ENCODE measurements at regions not wholly inside any gene's neighbourhood (a gene's known extent, or its start where the extent isn't known, plus 50 kb on each side); places are given as distances from the start of the nearest gene placed in this dataset.

DNA sequence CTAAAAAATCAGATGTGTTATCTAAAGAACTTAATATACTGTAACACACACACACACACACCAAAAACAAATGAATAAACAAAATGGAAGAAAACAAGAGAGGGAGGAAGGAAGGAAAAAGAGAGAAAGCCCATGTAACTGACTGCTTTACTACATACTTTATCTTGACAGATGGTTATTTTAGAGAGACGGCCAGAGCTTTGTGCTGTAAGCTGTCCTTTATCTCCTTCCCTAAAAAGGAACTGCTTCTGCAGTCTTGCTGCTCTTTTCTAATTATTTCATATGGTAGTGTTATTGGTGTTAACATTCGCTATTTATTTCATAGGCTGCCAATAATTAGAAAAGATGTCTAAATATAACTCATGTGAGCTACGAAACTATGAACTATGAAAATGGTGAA lies 1384.6 kb downstream of the MRPL39 start:
- no peak for DNase-seq (ENCODE audit: low read depth)

DNA sequence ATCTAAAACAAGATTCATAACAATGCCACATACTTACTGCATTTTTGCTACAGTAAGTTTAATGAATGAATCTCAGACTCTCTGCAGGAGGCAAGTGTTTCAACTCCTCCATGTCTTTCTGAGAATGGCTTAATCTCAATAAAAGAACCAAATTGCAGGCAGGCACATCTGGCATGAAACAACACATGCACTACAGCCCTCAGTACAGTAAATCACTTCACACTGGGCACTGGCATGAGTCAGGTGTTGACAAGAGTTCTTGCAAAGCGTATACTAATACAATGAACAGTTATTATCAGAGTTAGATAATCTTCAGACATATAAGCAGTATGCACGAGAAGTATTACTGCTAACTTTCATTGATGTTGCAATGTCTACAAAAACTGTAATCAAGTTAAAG lies 1386.8 kb downstream of the MRPL39 start:
- DNase-seq (ENCODE audit: low read depth) = no peak

DNA sequence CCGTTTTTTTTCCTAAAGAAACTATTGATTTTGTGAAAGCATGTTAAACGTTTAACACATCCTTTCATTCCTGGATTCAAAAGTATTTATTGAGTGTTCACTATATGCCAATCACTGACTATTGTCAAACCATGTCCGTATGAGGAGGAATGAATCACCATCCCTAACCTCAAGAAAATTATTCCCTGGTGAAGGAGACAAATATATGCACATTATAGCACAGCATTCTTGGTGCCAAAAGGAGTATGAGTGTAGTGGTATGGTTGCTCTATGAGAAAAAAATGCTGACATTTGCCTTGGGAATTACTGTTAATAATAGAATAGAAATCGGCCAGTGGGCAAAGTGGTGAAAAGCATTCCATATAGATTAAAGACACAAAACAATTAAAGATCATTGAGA lies 1390.1 kb downstream of the MRPL39 start:
- no peak for DNase-seq (ENCODE audit: low read depth)

DNA sequence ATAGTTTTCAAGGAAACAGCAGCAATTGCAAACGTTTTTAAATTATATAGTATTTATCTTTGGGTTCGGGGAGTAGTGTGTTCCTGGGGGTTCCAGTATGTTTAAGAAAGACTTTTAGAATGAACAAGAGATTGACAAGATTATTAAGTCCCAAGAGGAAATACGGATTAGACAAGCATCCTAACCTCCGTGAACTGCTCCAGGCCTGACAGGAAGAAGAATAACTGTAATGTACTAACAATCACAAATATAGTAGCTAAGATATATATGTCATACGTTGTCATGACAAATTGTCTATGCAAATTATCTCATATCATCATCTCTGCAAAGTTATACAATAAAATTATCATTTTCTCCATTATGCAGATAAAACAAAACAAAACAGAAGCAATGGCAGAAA lies 1397.2 kb downstream of the MRPL39 start:
- DNase-seq (ENCODE audit: low read depth) = no peak

DNA sequence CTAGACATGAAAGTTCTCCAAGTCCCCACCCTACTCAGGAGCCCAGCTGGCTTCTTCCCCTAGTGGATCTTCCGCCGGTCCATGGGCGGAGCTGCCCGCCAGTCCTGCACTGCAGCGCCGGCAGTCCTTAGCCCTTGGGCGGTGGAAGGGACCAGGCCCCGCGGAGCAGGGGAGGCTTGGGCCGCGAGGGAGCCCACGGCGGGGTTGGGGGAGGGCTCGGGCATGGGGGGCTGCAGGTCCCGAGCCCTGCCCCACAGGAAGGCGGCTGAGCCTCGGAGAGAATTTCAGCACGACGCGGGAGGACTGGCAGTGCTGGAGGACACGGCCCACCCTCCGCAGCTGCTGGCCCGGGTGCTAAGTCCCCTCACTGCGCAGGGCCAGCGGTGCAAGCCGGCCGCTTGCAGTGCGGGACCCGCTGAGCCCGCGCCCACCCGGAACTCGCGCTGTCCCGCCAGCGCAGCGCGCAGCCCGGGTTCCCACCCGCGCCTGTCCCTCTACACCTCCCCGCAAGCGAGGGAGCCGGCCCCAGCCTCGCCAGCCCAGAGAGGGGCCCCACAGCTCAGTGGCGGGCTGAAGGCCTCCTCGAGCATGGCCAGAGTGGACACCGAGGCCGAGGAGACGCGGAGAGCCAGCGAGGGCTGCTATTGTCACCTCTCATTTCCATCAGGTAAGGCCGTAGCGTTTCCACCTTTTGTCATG lies 1398.6 kb downstream of the MRPL39 start:
- DNase-seq (ENCODE audit: low read depth) = no peak

DNA sequence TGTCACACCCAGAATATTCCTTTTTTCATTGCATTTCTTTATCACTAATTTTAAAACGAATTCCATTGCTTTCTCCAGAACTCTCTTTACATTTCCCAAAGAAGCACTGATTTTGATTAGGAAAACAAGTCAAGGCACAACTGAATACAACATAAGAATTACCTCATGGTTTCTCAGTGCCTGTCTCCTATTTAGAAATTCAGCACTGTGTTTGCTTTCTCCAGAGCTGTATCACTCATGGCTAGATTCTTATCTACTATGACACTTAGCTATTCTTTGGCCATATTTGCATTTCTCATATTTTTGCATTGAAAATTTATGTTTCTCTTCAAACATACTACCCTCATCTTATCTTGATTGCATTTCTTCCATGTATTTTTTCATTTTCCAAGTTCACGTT lies 1402.0 kb downstream of the MRPL39 start:
- no peak for DNase-seq (ENCODE audit: low read depth)

DNA sequence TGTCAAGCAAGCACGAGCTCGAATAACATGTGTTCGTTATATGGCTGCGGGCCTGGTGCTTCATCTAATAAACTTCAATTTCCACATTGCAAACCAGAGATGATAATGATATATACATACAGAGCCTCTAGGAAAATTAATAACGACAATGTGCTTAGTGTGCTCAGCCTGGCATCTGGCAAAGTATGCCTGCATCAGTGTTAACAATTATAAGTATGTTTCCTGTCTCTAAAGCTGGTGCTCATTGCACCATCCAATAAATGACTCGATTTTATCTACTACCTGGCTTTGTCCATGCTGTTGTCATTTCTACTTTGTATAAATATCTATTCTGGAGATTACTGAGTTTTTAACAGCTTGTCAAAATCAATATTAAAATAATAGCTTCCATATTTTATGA lies 1402.6 kb downstream of the MRPL39 start:
- DNase-seq (ENCODE audit: low read depth) = no peak

DNA sequence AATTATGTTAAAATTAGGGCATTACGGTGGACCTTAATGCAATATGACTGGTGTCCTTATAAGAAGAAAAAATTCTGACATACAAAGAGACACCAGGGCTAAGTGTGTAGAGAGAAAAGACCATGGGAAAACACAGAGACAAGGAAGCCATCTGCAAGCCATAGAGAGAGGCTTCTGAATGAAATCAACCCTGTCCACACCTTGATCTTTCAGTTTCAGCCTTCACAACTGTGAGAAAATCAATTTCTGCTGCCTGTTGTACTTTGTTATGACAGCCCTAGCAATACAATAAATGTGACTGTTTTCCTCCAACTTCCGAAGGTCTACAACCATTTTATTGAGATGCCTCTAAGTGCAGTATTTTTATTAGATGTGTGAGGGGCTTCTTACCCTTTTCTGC lies 1407.2 kb downstream of the MRPL39 start:
- no peak for DNase-seq (ENCODE audit: low read depth)

DNA sequence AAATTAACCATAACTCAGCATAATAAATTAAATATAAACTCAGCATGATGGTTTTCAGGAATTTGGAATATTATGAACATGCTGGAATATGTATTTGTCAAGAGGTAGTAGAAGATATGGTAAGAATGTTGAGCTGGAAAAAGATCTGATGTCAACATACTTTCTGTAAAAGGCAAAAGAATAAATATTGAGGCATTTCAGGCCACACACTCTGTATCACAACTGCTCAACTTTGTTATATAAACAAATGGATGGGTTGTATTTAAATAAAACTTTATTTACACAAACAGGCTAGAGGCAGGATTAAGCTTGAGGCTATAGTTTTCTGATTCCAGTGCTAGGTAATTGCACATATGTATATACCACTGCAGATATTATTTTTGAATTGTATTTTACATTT lies 1409.4 kb downstream of the MRPL39 start:
- DNase-seq (ENCODE audit: low read depth) = no peak

DNA sequence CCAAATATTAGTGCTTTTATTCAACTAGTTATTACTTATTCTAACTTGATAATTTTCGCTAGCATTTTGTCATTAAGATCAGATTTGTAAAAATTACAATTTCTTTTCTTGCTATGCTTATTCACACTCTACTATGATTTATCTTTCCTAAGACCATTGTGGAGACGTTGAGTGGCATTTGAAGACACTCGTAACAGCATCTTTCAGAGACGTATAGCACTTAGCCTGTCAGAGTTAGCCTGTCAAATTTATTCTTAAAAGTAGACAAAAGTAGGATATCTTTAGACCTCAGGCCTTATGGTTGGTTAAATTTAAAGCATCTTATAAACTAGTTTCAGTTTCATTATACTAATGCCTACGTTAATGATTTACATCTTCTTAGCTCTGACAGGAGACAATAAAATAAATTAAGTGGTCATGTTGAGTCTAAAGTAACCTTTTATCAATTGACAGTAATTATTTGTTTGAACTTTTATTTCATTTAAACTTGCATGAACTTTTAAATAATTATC lies 1410.1 kb downstream of the MRPL39 start:
- no peak for DNase-seq (ENCODE audit: low read depth)

DNA sequence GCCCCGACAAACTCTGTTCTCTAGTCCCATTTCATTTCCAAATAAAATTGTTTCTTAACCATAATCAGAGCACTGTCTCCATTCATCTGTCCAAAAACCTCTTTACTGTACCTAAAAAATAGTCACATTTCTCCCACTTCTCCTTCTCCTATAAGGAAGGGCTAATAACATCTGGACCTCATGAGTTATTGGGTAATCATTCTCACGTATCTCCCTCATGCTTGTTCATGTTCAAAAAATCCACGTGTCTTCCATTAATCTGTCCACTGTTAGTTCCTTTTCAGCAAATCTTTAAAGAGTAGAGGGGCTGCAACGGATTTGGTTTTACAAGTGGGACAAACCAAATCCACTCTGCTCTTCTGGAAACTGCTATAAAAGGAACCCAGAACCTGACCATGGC lies 1418.8 kb downstream of the MRPL39 start:
- DNase-seq (ENCODE audit: low read depth) = no peak

DNA sequence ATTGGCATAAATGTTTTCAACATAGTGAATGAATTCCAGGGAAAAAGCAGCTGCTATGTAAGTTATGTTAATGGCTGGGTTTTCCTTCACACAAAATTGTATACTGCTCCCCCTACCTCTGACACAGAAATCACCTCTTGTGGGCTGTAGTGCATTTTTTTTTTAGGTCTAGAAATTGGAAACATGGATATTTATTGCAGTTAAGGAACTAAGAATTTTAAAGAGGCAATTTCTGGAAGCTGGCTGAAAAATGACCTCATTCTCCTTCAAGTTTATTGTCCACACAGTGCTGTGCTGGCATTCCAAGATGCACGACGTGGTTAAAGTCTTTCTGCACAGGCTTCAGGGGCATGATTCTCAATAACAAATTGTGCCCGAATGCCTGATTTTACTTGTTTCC lies 1424.2 kb downstream of the MRPL39 start:
- DNase-seq (ENCODE audit: low read depth) = no peak

DNA sequence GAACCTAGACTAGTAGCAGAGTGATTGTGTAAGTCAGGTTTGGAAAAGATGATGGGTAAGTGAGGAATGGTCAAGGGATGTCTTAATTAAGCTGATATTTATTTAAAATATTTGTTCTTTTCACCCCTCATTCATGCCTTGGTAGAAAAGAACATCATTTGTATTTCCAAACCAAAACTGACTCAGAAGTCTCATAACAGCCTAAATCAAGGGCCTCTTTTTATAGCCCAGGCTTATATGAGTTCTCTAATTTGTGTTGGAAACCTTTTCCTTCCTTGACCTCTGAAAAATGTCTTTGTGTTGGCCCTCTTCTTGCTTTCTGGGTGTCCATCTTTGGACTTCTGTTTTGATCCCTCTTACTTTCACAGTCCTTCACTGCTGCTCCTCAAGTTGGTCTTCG lies 1428.2 kb downstream of the MRPL39 start:
- no peak for DNase-seq (ENCODE audit: low read depth)

DNA sequence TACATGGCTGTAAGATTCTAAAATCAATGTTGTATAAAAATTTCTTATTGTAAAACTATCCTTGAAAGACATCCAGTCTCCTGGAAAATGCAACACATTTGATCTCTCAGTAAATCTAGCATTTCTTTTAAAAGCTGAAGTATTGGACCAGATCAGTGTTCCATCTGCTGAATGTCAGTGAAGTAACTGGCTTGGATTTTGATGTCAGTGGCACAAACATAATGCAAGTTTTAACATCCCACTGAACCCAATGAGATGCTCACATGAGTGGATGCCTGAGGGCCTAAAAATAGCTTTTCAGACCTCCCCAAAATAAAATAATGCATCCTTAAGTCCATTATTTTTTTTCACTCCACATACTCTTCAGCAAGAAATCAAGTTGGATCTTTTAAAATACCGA lies 1432.2 kb downstream of the MRPL39 start:
- no peak for DNase-seq (ENCODE audit: low read depth)

DNA sequence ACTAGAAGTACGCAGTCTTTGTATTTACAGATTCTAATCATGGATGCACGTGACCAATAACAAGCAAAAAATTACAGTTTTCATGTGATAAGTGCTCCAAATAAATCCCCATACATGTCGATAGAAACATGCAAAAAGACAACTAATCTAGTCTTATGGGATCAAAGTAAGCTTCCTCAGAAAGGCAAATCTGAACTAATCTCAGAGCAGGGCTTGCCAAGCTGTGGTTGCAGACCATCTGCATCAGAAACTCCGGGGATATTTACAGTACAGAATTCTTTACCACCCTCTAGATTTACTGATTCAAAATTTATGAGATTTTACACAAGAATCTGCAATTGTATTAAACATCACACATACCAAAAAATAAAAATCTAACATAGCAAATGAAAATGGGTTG lies 1435.5 kb downstream of the MRPL39 start:
- DNase-seq (ENCODE audit: low read depth) = no peak

DNA sequence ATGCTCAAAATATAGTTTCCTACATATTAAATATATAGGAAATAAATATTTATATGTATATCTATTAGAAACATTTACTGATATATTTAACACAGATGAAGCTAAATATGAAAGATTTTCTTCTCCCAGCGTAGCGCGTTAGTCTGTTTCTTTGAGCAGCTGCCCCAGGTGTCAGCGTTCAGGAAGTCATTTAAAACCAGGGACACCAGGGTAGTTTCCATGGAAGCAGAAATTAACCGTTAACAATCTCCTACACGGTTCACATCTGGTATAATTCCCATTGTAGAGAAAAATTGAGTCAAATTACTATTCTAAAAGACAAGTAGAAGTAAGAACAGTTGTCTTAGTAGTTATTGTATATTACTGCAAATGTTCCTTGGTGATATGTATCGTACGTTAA lies 1443.7 kb downstream of the MRPL39 start:
- no peak for DNase-seq (ENCODE audit: low read depth)

DNA sequence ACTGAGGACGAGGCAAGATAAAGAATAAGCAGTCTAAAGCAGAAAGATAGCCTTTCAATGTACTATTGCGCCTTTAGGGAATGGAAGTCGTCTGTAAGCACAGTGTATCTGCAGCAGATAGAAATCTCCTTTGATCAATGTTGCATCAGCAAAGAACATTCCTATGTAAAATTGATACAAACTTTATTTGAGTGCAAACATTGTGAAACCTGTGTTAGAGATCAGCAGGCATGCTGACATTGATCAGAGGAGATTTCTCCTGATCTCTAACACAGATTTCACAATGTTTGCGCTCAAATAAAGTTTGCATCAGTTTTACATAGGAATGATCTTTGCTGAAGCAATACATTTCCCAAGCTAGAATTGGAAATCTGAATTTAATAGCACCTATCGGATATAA lies 1446.8 kb downstream of the MRPL39 start:
- DNase-seq (ENCODE audit: low read depth) = no peak

DNA sequence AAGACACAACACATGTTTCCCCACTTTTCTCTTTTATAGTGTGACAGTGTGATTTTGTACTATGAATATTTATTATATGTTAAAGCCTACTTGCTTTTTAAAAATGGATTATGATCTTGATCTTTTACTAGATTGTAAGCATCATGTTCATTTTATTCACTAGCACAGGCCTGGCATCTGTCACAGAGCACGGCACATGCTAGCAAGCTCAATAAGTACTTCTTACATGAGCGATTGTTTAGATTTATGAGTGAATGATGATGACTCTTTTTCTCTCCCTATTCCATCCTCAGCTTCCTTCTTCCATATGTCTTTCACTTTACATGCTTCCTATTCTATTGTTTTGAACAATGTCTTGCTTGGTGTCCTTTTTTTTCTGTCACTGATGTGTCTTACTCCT lies 1454.1 kb downstream of the MRPL39 start:
- DNase-seq (ENCODE audit: low read depth) = no peak

DNA sequence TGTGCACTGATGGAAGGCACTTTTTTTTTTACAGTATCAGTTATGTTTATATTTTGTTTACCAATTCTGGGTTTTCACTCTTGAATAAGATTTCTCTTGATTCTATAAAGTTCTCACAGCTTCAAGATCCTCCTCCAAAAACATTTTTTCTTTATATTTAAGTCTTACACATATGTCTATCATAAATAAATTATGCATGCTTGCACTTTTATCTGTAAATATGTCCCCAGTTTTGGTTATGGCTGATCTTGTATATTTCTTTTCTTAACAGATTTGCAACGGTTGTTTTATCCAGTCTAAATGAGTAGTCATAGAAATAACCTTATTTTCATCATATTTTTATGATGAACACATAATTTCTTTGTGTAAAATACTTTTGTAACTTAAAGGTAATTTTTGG lies 1456.5 kb downstream of the MRPL39 start:
- no peak for DNase-seq (ENCODE audit: low read depth)

DNA sequence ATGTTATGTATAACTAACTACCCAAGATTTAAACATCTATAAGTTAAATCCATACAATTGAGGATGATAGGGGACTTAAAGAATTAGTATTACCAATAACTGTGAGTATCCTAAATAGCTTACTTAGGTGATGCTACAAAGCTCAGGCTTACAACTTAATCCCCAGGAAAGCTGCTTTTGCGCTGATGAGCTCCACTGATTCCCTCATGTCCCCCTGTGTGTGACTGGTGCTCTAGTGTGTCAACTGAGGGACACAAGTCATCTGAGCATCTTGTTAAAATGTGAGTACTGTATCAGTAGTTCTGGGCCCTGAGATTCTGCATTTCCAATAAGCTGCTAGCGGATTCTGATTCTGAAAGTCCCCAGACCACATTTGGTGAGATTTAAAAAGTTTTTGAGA lies 1458.8 kb downstream of the MRPL39 start:
- DNase-seq (ENCODE audit: low read depth) = no peak

DNA sequence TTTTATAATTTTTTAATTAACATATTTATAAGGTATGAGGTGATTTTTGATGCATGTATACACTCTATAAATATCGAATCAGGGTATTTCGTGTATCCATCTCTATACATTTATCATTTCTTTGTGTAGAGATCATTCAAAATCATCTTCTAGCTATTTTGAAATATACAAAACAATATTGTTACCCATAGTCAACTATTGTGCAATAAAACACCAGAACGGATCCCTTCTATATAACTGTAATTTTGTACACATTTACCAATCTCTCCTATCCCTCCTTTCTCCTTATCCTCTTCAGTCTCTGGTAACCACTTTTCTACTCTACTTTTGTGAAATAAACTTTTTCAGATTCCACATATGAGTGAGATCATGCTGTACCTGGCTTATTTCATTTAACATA lies 1459.6 kb downstream of the MRPL39 start:
- DNase-seq (ENCODE audit: low read depth) = no peak

DNA sequence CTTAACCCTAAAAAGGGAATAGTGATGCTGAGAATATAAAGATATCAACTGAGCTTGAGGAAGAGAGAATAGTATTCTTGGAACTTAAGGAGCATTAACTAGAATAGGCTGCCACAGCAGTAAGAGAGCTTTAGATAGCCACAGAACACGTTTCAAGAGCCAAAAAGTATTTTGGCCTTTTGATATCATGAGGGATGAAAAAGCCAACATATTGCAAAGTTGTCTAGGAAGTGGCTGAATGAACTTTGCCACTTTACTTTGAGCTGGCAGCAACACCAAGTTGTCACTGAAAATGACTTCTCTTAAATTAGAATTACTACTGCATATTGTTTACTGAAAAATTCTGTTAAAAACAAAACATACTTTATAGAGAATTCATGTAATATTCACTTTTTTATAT lies 1476.2 kb downstream of the MRPL39 start:
- DNase-seq (ENCODE audit: low read depth) = no peak

DNA sequence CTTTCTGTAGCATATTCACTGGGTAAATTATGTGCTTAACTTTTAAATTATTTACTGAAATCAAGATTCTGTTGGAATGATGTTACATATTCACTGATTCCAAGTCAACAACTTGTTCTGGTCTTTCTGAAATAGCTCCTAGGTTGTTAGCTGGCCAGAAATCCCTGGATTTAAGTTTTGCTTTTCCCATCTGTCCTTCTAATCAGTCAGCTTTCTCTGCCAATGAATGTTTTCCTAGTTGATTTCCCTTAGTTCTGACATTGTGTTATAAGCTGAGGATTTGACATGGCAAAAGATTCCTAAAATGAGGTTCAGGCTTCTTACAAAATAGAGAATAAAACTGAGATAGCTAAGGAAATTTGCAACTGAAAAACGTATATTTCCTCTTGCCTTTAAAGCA lies 1479.6 kb downstream of the MRPL39 start:
- no peak for DNase-seq (ENCODE audit: low read depth)

DNA sequence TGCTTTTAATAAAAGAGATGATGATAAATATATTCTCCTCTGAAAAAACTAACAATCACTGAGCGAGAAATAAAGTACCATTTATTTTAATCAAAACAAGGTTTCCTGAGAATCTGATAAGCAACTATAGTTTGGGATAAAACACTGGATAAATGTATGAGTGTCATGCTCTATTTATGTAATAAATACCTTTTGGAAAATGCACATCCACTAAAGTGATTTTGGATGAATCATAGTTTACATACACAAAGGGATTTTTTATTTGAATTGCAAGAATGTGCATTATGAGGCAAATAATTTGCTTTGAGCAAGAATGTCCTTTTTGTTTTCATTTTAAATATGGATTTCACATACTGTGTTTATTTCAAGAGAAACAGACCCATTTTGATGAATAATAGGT lies 1483.5 kb downstream of the MRPL39 start:
- no peak for DNase-seq (ENCODE audit: low read depth)
